ENCODE measurements at regions not wholly inside any gene's neighbourhood (a gene's known extent, or its start where the extent isn't known, plus 50 kb on each side); places are given as distances from the start of the nearest gene placed in this dataset.

DNA sequence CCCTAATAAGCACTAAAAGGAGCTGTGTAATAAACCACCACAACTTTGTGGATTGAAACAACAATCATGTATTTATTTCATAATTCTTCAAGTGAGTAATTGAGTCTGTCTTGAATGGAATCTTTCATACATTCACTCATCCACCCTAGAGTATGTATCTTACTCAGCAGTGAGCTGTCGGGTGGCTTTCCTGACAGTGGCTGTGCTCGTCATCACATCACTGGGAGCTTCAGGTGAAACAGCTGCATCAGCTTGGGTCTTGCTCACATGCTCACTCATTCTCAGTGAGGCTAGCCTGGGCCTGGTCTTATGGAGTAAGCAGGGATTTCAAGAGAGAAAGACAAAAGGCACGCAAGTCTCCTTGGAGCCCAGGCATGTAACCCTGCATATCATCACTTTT lies 271.4 kb downstream of the POM121L12 start:
- TF ChIP-seq, protein P1, sequence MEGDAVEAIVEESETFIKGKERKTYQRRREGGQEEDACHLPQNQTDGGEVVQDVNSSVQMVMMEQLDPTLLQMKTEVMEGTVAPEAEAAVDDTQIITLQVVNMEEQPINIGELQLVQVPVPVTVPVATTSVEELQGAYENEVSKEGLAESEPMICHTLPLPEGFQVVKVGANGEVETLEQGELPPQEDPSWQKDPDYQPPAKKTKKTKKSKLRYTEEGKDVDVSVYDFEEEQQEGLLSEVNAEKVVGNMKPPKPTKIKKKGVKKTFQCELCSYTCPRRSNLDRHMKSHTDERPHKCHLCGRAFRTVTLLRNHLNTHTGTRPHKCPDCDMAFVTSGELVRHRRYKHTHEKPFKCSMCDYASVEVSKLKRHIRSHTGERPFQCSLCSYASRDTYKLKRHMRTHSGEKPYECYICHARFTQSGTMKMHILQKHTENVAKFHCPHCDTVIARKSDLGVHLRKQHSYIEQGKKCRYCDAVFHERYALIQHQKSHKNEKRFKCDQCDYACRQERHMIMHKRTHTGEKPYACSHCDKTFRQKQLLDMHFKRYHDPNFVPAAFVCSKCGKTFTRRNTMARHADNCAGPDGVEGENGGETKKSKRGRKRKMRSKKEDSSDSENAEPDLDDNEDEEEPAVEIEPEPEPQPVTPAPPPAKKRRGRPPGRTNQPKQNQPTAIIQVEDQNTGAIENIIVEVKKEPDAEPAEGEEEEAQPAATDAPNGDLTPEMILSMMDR (IDR thresholded peaks at IDR 0.05; ENCODE audit: poor library complexity, severe bottlenecking): no peak
- TF ChIP-seq, protein P2, sequence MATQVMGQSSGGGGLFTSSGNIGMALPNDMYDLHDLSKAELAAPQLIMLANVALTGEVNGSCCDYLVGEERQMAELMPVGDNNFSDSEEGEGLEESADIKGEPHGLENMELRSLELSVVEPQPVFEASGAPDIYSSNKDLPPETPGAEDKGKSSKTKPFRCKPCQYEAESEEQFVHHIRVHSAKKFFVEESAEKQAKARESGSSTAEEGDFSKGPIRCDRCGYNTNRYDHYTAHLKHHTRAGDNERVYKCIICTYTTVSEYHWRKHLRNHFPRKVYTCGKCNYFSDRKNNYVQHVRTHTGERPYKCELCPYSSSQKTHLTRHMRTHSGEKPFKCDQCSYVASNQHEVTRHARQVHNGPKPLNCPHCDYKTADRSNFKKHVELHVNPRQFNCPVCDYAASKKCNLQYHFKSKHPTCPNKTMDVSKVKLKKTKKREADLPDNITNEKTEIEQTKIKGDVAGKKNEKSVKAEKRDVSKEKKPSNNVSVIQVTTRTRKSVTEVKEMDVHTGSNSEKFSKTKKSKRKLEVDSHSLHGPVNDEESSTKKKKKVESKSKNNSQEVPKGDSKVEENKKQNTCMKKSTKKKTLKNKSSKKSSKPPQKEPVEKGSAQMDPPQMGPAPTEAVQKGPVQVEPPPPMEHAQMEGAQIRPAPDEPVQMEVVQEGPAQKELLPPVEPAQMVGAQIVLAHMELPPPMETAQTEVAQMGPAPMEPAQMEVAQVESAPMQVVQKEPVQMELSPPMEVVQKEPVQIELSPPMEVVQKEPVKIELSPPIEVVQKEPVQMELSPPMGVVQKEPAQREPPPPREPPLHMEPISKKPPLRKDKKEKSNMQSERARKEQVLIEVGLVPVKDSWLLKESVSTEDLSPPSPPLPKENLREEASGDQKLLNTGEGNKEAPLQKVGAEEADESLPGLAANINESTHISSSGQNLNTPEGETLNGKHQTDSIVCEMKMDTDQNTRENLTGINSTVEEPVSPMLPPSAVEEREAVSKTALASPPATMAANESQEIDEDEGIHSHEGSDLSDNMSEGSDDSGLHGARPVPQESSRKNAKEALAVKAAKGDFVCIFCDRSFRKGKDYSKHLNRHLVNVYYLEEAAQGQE (IDR thresholded peaks at IDR 0.05; ENCODE audit: borderline replicate concordance): no peak
- no peak for TF ChIP-seq EZH2 (IDR thresholded peaks at IDR 0.05; ENCODE audit: borderline replicate concordance, insufficient read depth, low read length, poor library complexity, severe bottlenecking)
- no peak for TF ChIP-seq POLR2AphosphoS5 (IDR thresholded peaks at IDR 0.05)
- TF ChIP-seq MXI1 (conservative IDR thresholded peaks at IDR 0.05; ENCODE audit: poor library complexity, severe bottlenecking): no peak
- no peak for TF ChIP-seq RAD21 (conservative IDR thresholded peaks at IDR 0.05)
- no peak for TF ChIP-seq EP300 (conservative IDR thresholded peaks at IDR 0.05; ENCODE audit: poor library complexity, severe bottlenecking)

Data from neural cell (in vitro differentiated cells).